Nephron (organoid): ENCODE measurements at regions not wholly inside any gene's neighbourhood (a gene's known extent, or its start where the extent isn't known, plus 50 kb on each side); places are given as distances from the start of the nearest gene placed in this dataset.

Experiments used
- H3K27ac Mint-ChIP-seq, 3 experiments: 2 replicates each; pipeline ENCODE4 v1.8.0; 2020; ENCODE audit warnings: mixed read lengths in 3 of 3, mild to moderate bottlenecking in 2 of 3, moderate library complexity in 1 of 3
- H3K27me3 Mint-ChIP-seq: 2 replicates; pipeline ENCODE4 v1.8.0; 2021; ENCODE audit warnings: low read depth, mild to moderate bottlenecking, moderate library complexity, mixed read lengths
- H3K36me3 Mint-ChIP-seq: 2 replicates; pipeline ENCODE4 v1.8.0; 2020; ENCODE audit warnings: low read depth, mixed read lengths
- H3K4me1 Mint-ChIP-seq: 2 replicates; pipeline ENCODE4 v1.8.0; 2020; ENCODE audit warnings: mixed read lengths
- H3K4me3 Mint-ChIP-seq, 3 experiments: 2 replicates each; pipeline ENCODE4 v1.8.0; 2020; ENCODE audit warnings: mild to moderate bottlenecking in 3 of 3, mixed read lengths in 3 of 3, moderate library complexity in 2 of 3
- H3K9me3 Mint-ChIP-seq: 2 replicates; pipeline ENCODE4 v1.8.0; 2020; ENCODE audit warnings: mixed read lengths
- TF ChIP-seq, protein P1 (sequence below), 3 experiments: fragments of 200-600 bp; sonication (generic); IDR thresholded peaks; one replicate each; pipeline ENCODE4 v1.5.0; 2021; ENCODE audit warnings: antibody characterized with exemption in 3 of 3; ENCODE audit not compliant: unreplicated experiment in 3 of 3

GRCh38 chr9:126275386-126276001 is 51.1 kb upstream of the MVB12B start:
- Mint-ChIP-seq H3K36me3 (no peaks in the 10 kb centered on the region), H3K27ac (peak overlapping the region; percentile 6 to 29 (median 14)), H3K4me1 (peaks cover 18% of the 10 kb centered on the region), H3K27me3 (peaks cover 7% of the 10 kb centered on the region), H3K4me3 (no peak overlapping the region), H3K9me3 (peaks cover 29% of the 10 kb centered on the region)
- TF ChIP-seq, protein P1, sequence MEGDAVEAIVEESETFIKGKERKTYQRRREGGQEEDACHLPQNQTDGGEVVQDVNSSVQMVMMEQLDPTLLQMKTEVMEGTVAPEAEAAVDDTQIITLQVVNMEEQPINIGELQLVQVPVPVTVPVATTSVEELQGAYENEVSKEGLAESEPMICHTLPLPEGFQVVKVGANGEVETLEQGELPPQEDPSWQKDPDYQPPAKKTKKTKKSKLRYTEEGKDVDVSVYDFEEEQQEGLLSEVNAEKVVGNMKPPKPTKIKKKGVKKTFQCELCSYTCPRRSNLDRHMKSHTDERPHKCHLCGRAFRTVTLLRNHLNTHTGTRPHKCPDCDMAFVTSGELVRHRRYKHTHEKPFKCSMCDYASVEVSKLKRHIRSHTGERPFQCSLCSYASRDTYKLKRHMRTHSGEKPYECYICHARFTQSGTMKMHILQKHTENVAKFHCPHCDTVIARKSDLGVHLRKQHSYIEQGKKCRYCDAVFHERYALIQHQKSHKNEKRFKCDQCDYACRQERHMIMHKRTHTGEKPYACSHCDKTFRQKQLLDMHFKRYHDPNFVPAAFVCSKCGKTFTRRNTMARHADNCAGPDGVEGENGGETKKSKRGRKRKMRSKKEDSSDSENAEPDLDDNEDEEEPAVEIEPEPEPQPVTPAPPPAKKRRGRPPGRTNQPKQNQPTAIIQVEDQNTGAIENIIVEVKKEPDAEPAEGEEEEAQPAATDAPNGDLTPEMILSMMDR (IDR thresholded peaks at IDR 0.05; ENCODE audit: unreplicated experiment in 3 of 3), result no peak

- TF ChIP-seq, protein P1 (IDR thresholded peaks at IDR 0.05; ENCODE audit: unreplicated experiment in 3 of 3), result no peak
- Mint-ChIP-seq H3K4me3 (no peak overlapping the region), H3K9me3 (peaks cover 29% of the 10 kb centered on the region), H3K27ac (peak overlapping the region in 1 of 3 experiments; percentile 14), H3K27me3 (peaks cover 7% of the 10 kb centered on the region), H3K36me3 (no peaks in the 10 kb centered on the region), H3K4me1 (peaks cover 18% of the 10 kb centered on the region)
Measured at GRCh38 chr9:126276056-126276728, 50.4 kb upstream of the MVB12B start.
